H1 (cell line): ENCODE measurements at regions not wholly inside any gene's neighbourhood (a gene's known extent, or its start where the extent isn't known, plus 50 kb on each side); places are given as distances from the start of the nearest gene placed in this dataset.

Experiments
- CTCF ChIA-PET: fragments of 300-600 bp; sonication (Branson Sonifier 250); formaldehyde crosslinking; loops from one replicate; lab custom pipeline; 2021; ENCODE audit not compliant: partially characterized antibody; lab: Charles Lee
- POLR2A ChIA-PET: fragments of 300-600 bp; sonication (Branson Sonifier 250); formaldehyde crosslinking; loops from one replicate; lab custom pipeline; 2021; ENCODE audit warnings: inconsistent platforms; ENCODE audit not compliant: partially characterized antibody; lab: Charles Lee
- DNase-seq, 2 experiments: peaks; one replicate each; pipeline versions ENCODE4 v3.0.0 to v3.0.0-alpha.2; 2010 to 2022; ENCODE audit warnings: low spot score in 2 of 2, low read depth in 1 of 2, mixed read lengths in 1 of 2
- FAIRE-seq: peaks from 2 replicates; lab custom pipeline; 2011; peaks lifted over from hg19 to GRCh38; lab: Jason Lieb, UNC
- H2AFZ ChIP-seq: 2 replicates; pipeline ENCODE4 v1.8.1; 2012; ENCODE audit warnings: low read length, inconsistent platforms
- H2AK5ac ChIP-seq: 2 replicates; pipeline ENCODE4 v1.6.1; 2013; ENCODE audit warnings: low read depth, low read length
- H2BK120ac ChIP-seq: replicated peaks from 2 replicates; pipeline ENCODE3; 2013; ENCODE audit warnings: low read depth, low read length, inconsistent platforms
- H2BK12ac ChIP-seq: 2 replicates; pipeline ENCODE4 v1.6.1; 2013; ENCODE audit warnings: low read depth, low read length
- H2BK15ac ChIP-seq: 2 replicates; pipeline ENCODE4 v1.6.1; 2013; ENCODE audit warnings: low read length
- H2BK20ac ChIP-seq: 2 replicates; pipeline ENCODE4 v1.6.1; 2013; ENCODE audit warnings: low read length
- H2BK5ac ChIP-seq: 2 replicates; pipeline ENCODE4 v1.6.1; 2013; ENCODE audit warnings: low read depth, low read length
- H3K14ac ChIP-seq: 2 replicates; pipeline ENCODE4 v1.6.1; 2013; ENCODE audit warnings: inconsistent platforms; ENCODE audit not compliant: insufficient read length
- H3K18ac ChIP-seq: 2 replicates; pipeline ENCODE4 v1.6.1; 2013; ENCODE audit warnings: low read length; ENCODE audit errors: extremely low read depth
- H3K23ac ChIP-seq: 2 replicates; pipeline ENCODE4 v1.6.1; 2013; ENCODE audit warnings: inconsistent platforms; ENCODE audit not compliant: insufficient read length
- H3K23me2 ChIP-seq: 2 replicates; pipeline ENCODE4 v1.6.1; 2013; ENCODE audit warnings: low read depth, low read length
- H3K27ac ChIP-seq: 2 replicates; pipeline ENCODE4 v1.6.1; 2011; ENCODE audit warnings: low read depth, low read length, inconsistent platforms
- H3K27me3 ChIP-seq, 4 experiments: replicated peaks in 1 of 4; 1 replicate in 1 of 4; 2 replicates in 3 of 4; pipeline versions ENCODE4 v1.6.1 to v1.8.1; 2011 to 2013; ENCODE audit warnings: low read length in 3 of 4, mild to moderate bottlenecking in 3 of 4, inconsistent platforms in 2 of 4, mixed read lengths in 2 of 4, moderate library complexity in 1 of 4; ENCODE audit not compliant: control insufficient read depth in 3 of 4, insufficient read depth in 3 of 4; ENCODE audit errors: extremely low read depth in 1 of 4
- H3K36me3 ChIP-seq, 4 experiments: 2 replicates each; pipeline versions ENCODE4 v1.6.1 to v1.8.1; 2011 to 2013; ENCODE audit warnings: mild to moderate bottlenecking in 4 of 4, low read length in 3 of 4, moderate library complexity in 2 of 4, control low read depth in 1 of 4, inconsistent platforms in 1 of 4; ENCODE audit not compliant: insufficient read depth in 4 of 4, control insufficient read depth in 2 of 4
- H3K4ac ChIP-seq: replicated peaks from 2 replicates; pipeline ENCODE3; 2013; ENCODE audit warnings: low read length, low read depth, mixed read lengths, inconsistent platforms; ENCODE audit not compliant: insufficient read length
- H3K4me1 ChIP-seq, 4 experiments: replicated peaks in 1 of 4; 1 replicate in 1 of 4; 2 replicates in 3 of 4; pipeline versions ENCODE4 v1.6.1 to v1.8.1; 2011 to 2013; ENCODE audit warnings: low read length in 3 of 4, inconsistent platforms in 2 of 4, mixed read lengths in 1 of 4; ENCODE audit not compliant: insufficient read depth in 4 of 4, control insufficient read depth in 3 of 4
- H3K4me2 ChIP-seq, 2 experiments: 2 replicates each; pipeline versions ENCODE4 v1.6.1 to v1.8.1; 2011 to 2013; ENCODE audit warnings: low read depth in 2 of 2, low read length in 2 of 2, control low read depth in 1 of 2, inconsistent platforms in 1 of 2, mild to moderate bottlenecking in 1 of 2; ENCODE audit not compliant: insufficient read depth in 1 of 2
- H3K4me3 ChIP-seq, 4 experiments: fragments of 200-600, 300-600 bp in 1 of 4; sonication (generic), shearing (Covaris generic), sonication (Bioruptor Twin) in 1 of 4; 2 replicates each; pipeline versions ENCODE4 v1.5.1 to v1.8.1; 2011 to 2016; ENCODE audit warnings: low read length in 4 of 4, low read depth in 3 of 4, control low read depth in 2 of 4, inconsistent platforms in 2 of 4, mild to moderate bottlenecking in 2 of 4, mixed read lengths in 1 of 4, moderate library complexity in 1 of 4; ENCODE audit not compliant: insufficient read depth in 2 of 4; ENCODE audit errors: extremely low read depth in 1 of 4
- H3K56ac ChIP-seq: replicated peaks from 2 replicates; pipeline ENCODE3; 2013; ENCODE audit warnings: low read depth, mild to moderate bottlenecking, mixed read lengths, low read length, inconsistent platforms; ENCODE audit not compliant: insufficient read length
- H3K79me1 ChIP-seq: 2 replicates; pipeline ENCODE4 v1.6.1; 2013; ENCODE audit warnings: low read depth, low read length, control low read depth
- H3K79me2 ChIP-seq, 2 experiments: 2 replicates each; pipeline versions ENCODE4 v1.6.1 to v1.8.1; 2012 to 2013; ENCODE audit warnings: low read length in 2 of 2, mild to moderate bottlenecking in 2 of 2, inconsistent platforms in 1 of 2; ENCODE audit not compliant: insufficient read depth in 2 of 2, control insufficient read depth in 1 of 2
- H3K9ac ChIP-seq, 4 experiments: replicated peaks in 1 of 4; 1 replicate in 1 of 4; 2 replicates in 3 of 4; pipeline versions ENCODE4 v1.6.1 to v1.8.1; 2011 to 2013; ENCODE audit warnings: low read depth in 3 of 4, low read length in 3 of 4, control low read depth in 2 of 4, mild to moderate bottlenecking in 2 of 4, moderate library complexity in 2 of 4, inconsistent platforms in 1 of 4; ENCODE audit errors: extremely low read depth in 1 of 4
- H3K9me3 ChIP-seq, 2 experiments: 2 replicates each; pipeline versions ENCODE4 v1.6.1 to v1.8.1; 2012 to 2013; ENCODE audit warnings: mild to moderate bottlenecking in 2 of 2, moderate library complexity in 2 of 2, control low read depth in 1 of 2, inconsistent platforms in 1 of 2, low read depth in 1 of 2, low read length in 1 of 2, mixed read lengths in 1 of 2; ENCODE audit not compliant: insufficient read depth in 2 of 2
- H4K20me1 ChIP-seq, 2 experiments: replicated peaks in 1 of 2; 2 replicates each; pipeline versions ENCODE3 to v1.8.1; 2011 to 2013; ENCODE audit warnings: inconsistent platforms in 2 of 2, low read length in 2 of 2, mild to moderate bottlenecking in 1 of 2; ENCODE audit not compliant: insufficient read depth in 2 of 2, control insufficient read depth in 1 of 2
- H4K5ac ChIP-seq: 2 replicates; pipeline ENCODE4 v1.6.1; 2013; ENCODE audit warnings: low read length, low read depth, mixed read lengths, inconsistent platforms; ENCODE audit not compliant: insufficient read length
- H4K8ac ChIP-seq: 2 replicates; pipeline ENCODE4 v1.8.0; 2013; ENCODE audit warnings: mild to moderate bottlenecking, moderate library complexity, low read length, inconsistent platforms; ENCODE audit not compliant: insufficient read depth; ENCODE audit errors: extremely low read depth
- H4K91ac ChIP-seq: replicated peaks from 2 replicates; pipeline ENCODE3; 2013; ENCODE audit warnings: low read length, mixed read lengths, inconsistent platforms; ENCODE audit not compliant: insufficient read length
- BCL11A ChIP-seq, 2 experiments: IDR thresholded peaks; one replicate each; pipeline ENCODE4 v1.6.1; 2011; ENCODE audit warnings: low read depth in 2 of 2, low read length in 2 of 2, mild to moderate bottlenecking in 2 of 2
- CREB1 ChIP-seq: IDR thresholded peaks from 2 replicates; pipeline ENCODE4 v1.6.1; 2012; ENCODE audit warnings: inconsistent platforms
- GABPA ChIP-seq: IDR thresholded peaks from 2 replicates; pipeline ENCODE4 v1.6.1; 2011; ENCODE audit warnings: mild to moderate bottlenecking, low read length, moderate library complexity, borderline replicate concordance; ENCODE audit not compliant: insufficient read depth
- KDM4A ChIP-seq: IDR thresholded peaks from one replicate; pipeline ENCODE4 v1.7.1; 2012; ENCODE audit warnings: low read depth, mild to moderate bottlenecking, moderate library complexity, low read length, inconsistent platforms; ENCODE audit not compliant: severe bottlenecking
- SP4 ChIP-seq: IDR thresholded peaks from 2 replicates; pipeline ENCODE4 v1.6.1; 2012; ENCODE audit warnings: low read length, inconsistent platforms
- TAF7 ChIP-seq: optimal IDR thresholded peaks from 2 replicates; pipeline ENCODE3; 2011; ENCODE audit warnings: low read depth, mild to moderate bottlenecking, inconsistent platforms, low read length, moderate library complexity, borderline replicate concordance
- YY1 ChIP-seq: IDR thresholded peaks from 2 replicates; pipeline ENCODE4 v1.6.1; 2011; ENCODE audit warnings: low read depth, mild to moderate bottlenecking, low read length
- WGBS, 2 experiments: shearing (Covaris generic) in 1 of 2; methylation state at CpG; one replicate each; pipeline versions ENCODE4 v1.1.6 to v1.1.7; 2013 to 2015; ENCODE audit warnings: low lambda C conversion rate in 2 of 2, mixed read lengths in 2 of 2, inconsistent platforms in 1 of 2, low coverage in 1 of 2, missing lambda C conversion rate in 1 of 2; ENCODE audit not compliant: insufficient replicate concordance in 2 of 2, insufficient coverage in 1 of 2, insufficient read length in 1 of 2; ENCODE audit errors: extremely low coverage in 1 of 2, missing lambda C conversion rate in 1 of 2; 5-methylcytosine and 5-hydroxymethylcytosine counted together
- TF ChIP-seq, protein P1 (sequence below), 3 experiments: IDR thresholded peaks; 1 replicate in 2 of 3; 2 replicates in 1 of 3; pipeline versions ENCODE4 v1.5.1 to v1.6.1; 2011; ENCODE audit warnings: low read length in 3 of 3, mild to moderate bottlenecking in 3 of 3, inconsistent platforms in 2 of 3, low read depth in 1 of 3, moderate library complexity in 1 of 3; ENCODE audit not compliant: insufficient read depth in 1 of 3; ENCODE audit errors: control extremely low read depth in 1 of 3
- TF ChIP-seq, protein P2 (sequence below): IDR thresholded peaks from 2 replicates; pipeline ENCODE4 v1.6.1; 2012; ENCODE audit warnings: inconsistent platforms

DNA sequence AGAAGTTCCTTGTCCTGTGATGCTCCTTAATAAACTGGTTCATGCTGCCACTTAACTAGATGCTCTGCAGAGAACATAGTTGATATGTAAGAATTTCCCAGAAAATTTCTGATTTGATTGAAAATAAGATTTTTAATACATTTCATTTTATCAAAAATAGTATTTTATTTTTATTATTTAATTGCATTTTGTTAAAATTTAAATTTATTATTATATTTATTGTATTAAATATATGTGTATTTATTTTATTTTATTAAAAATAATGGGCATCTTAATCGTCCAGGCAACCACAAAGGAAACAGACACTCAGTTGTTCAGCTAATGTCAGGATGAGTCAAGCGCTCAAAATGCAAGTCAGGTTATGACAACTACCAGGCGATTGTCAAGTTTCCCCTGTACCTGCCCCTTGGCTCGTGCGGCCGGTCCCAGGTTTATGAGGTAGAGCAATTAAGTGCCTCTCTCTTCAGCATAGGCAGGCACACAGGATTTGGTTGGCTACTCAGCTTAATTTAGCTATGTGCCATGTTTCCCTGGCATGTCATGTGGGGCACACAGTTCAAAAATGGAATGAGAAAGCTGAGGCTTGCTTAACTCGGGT lies 361.2 kb downstream of the RND3 start:
- H2BK20ac ChIP-seq: no peak overlapping the region
- H4K20me1 ChIP-seq: no peaks in the 10 kb centered on the region
- H3K27me3 ChIP-seq: peaks cover 0 to 1% (median 0%) of the 10 kb centered on the region in 4 experiments; a peak in 1 of 7 replicates
- no peak overlapping the region for H2BK12ac ChIP-seq
- no peak overlapping the region for H3K23ac ChIP-seq
- no peaks in the 10 kb centered on the region for H3K79me2 ChIP-seq
- WGBS, 2 experiments: 86% methylated on average over 7 of the region's 7 CpGs; no CpG with 5 or more reads in 1 of the 2 experiments
- CTCF ChIA-PET: no interaction called here
- H2AK5ac ChIP-seq: no peak overlapping the region
- H2BK120ac ChIP-seq: no peak overlapping the region
- H4K5ac ChIP-seq: no peak overlapping the region
- H3K4ac ChIP-seq: no peak overlapping the region
- no peaks in the 10 kb centered on the region for H3K79me1 ChIP-seq
- no peak overlapping the region for H3K56ac ChIP-seq
- POLR2A ChIA-PET: no interaction called here
- H3K14ac ChIP-seq: no peak overlapping the region
- no peak overlapping the region for H2BK15ac ChIP-seq
- H3K4me2 ChIP-seq: no peak overlapping the region
- H3K18ac ChIP-seq: no peak overlapping the region
- no peak overlapping the region for H3K4me3 ChIP-seq
- no peak overlapping the region for H3K9ac ChIP-seq
- H2AFZ ChIP-seq: no peak overlapping the region
- peaks cover 0 to 5% (median 1%) of the 10 kb centered on the region in 4 experiments; a peak in 4 of 7 replicates for H3K4me1 ChIP-seq
- no peak overlapping the region for H3K27ac ChIP-seq
- no peaks in the 10 kb centered on the region for H3K36me3 ChIP-seq
- H2BK5ac ChIP-seq: no peak overlapping the region
- H4K8ac ChIP-seq: no peak overlapping the region
- FAIRE-seq: no peak
- no peak for DNase-seq
- H3K23me2 ChIP-seq: no peaks in the 10 kb centered on the region
- no peak overlapping the region for H4K91ac ChIP-seq
- peaks cover 0 to 4% of the 10 kb centered on the region in 2 experiments; a peak in 1 of 4 replicates for H3K9me3 ChIP-seq
- TF ChIP-seq GABPA (no peak), CREB1 (no peak), KDM4A (no peak), BCL11A (IDR thresholded peaks at IDR 0.05; ENCODE audit: low read depth in 2 of 2, low read length in 2 of 2) (no peak), YY1 (no peak), SP4 (no peak), TAF7 (no peak)
- TF ChIP-seq, protein P1, sequence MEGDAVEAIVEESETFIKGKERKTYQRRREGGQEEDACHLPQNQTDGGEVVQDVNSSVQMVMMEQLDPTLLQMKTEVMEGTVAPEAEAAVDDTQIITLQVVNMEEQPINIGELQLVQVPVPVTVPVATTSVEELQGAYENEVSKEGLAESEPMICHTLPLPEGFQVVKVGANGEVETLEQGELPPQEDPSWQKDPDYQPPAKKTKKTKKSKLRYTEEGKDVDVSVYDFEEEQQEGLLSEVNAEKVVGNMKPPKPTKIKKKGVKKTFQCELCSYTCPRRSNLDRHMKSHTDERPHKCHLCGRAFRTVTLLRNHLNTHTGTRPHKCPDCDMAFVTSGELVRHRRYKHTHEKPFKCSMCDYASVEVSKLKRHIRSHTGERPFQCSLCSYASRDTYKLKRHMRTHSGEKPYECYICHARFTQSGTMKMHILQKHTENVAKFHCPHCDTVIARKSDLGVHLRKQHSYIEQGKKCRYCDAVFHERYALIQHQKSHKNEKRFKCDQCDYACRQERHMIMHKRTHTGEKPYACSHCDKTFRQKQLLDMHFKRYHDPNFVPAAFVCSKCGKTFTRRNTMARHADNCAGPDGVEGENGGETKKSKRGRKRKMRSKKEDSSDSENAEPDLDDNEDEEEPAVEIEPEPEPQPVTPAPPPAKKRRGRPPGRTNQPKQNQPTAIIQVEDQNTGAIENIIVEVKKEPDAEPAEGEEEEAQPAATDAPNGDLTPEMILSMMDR (IDR thresholded peaks at IDR 0.05; ENCODE audit: control extremely low read depth in 1 of 3, insufficient read depth in 1 of 3, low read depth in 1 of 3, low read length in 3 of 3): no peak
- TF ChIP-seq, protein P2, sequence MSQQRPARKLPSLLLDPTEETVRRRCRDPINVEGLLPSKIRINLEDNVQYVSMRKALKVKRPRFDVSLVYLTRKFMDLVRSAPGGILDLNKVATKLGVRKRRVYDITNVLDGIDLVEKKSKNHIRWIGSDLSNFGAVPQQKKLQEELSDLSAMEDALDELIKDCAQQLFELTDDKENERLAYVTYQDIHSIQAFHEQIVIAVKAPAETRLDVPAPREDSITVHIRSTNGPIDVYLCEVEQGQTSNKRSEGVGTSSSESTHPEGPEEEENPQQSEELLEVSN: no peak
